Suppressor macrophage treated with lipopolysaccharide for 1 hour (primary cell): ENCODE measurements at regions not wholly inside any gene's neighbourhood (a gene's known extent, or its start where the extent isn't known, plus 50 kb on each side); places are given as distances from the start of the nearest gene placed in this dataset.
"Not testable (repeated sequence)": the region's sequence is repeated elsewhere in the genome, so short reads cannot be mapped to it uniquely, and the experiment has no call there.

Experiments
- DNase-seq, 3 donors: peaks; one replicate each; pipeline ENCODE4 v3.0.0-alpha.2; 2020 to 2022

GRCh38 chr18:70400476-70400875 lies 111.6 kb downstream of the SOCS6 start:
- no peak for DNase-seq

- no peak for DNase-seq
These were observed 109.2 kb downstream of the SOCS6 start for GRCh38 chr18:70398076-70398475.

GRCh38 chr18:70397259-70397925 lies 108.5 kb downstream of the SOCS6 start:
- no peak for DNase-seq

GRCh38 chr18:70395771-70396170 lies 106.9 kb downstream of the SOCS6 start:
- DNase-seq: not testable (repeated sequence)

GRCh38 chr18:70394672-70395071 lies 105.8 kb downstream of the SOCS6 start:
- DNase-seq: no peak

- DNase-seq: no peak
These were observed 101.7 kb downstream of the SOCS6 start for GRCh38 chr18:70390371-70391090.

GRCh38 chr18:70389036-70389435 lies 100.2 kb downstream of the SOCS6 start:
- peak; percentile 36 to 53 (median 50) for DNase-seq

GRCh38 chr18:70387027-70387426 lies 98.2 kb downstream of the SOCS6 start:
- DNase-seq: no peak

GRCh38 chr18:70386582-70386981 lies 97.7 kb downstream of the SOCS6 start:
- DNase-seq: no peak

- DNase-seq: no peak
These were observed 96.6 kb downstream of the SOCS6 start for GRCh38 chr18:70385474-70385873.

- DNase-seq: peak in 1 of 3 donors; percentile 9
These were observed 95.4 kb downstream of the SOCS6 start for GRCh38 chr18:70384181-70384790.

- DNase-seq: no peak
These were observed 94.3 kb downstream of the SOCS6 start for GRCh38 chr18:70382992-70383717.

GRCh38 chr18:70382017-70382416 lies 93.2 kb downstream of the SOCS6 start:
- DNase-seq: peak; percentile 45 to 54 (median 48)

GRCh38 chr18:70380915-70381896 lies 92.4 kb downstream of the SOCS6 start:
- peak; percentile 47 to 58 (median 49) for DNase-seq
